GM12892 (cell line): ENCODE measurements at regions not wholly inside any gene's neighbourhood (a gene's known extent, or its start where the extent isn't known, plus 50 kb on each side); places are given as distances from the start of the nearest gene placed in this dataset.
A peak's percentile ranks its signal among the peaks of the same experiment; 100 is the strongest.
"Not testable (repeated sequence)": the region's sequence is repeated elsewhere in the genome, so short reads cannot be mapped to it uniquely, and the experiment has no call there.

Source experiments
- DNase-seq: peaks from one replicate; pipeline ENCODE4 v3.0.0; 2011; ENCODE audit not compliant: insufficient read length
- FAIRE-seq: peaks from 2 replicates; lab custom pipeline; 2011; peaks lifted over from hg19 to GRCh38; lab: Jason Lieb, UNC
- POLR2A ChIP-seq: IDR thresholded peaks from 2 replicates; pipeline ENCODE4 v1.6.1; 2011; ENCODE audit warnings: low read depth, low read length, control low read depth
- POLR2AphosphoS5 ChIP-seq: IDR thresholded peaks from 2 replicates; pipeline ENCODE4 v1.6.1; 2011; ENCODE audit warnings: low read depth, low read length, control low read depth
- TAF1 ChIP-seq: IDR thresholded peaks from 2 replicates; pipeline ENCODE4 v1.6.1; 2011; ENCODE audit warnings: low read depth, mild to moderate bottlenecking, control low read depth, low read length, borderline replicate concordance

DNA sequence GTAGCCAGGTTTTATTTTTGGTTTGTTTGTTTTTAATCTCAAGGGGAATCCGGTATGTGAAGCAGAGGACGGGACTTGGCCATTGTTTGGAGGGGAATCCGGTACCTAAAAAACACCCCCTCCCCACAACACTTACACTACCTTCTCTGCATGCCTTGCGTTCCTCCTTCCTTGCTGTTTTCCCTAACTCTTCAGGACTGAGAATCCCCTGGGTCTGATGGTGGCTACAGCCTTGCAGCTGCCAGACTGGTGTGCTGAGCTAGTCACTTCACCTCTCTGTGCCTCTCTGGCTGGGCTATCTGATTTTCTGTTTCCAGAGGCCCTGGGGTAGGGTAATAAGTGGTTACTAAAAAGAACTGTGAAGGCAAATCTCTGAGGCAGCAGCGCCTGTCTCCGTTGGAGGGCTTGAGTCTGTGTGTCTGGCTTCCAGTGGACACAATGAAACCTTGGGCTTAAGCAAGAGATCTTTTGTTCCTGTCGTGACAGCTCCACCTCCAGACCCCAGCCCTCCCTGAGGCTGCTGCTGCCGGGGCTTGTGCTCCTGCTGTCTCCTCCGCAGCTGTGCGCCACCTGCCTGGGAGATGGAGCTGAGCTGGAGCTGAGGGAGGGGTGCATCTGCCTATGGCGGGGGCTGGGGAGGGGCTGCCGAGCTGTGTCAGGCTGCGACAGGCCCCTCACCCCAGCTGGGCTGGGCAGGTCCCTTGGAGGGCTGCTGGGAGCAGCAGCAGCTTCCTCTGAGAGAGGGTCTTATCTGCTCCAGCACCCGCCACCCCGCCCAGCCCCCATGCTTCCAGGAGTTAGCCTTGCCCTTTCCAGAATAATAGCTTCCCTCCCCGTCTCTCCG is 65.8 kb upstream of the CCDC167 start:
- no peak for TF ChIP-seq TAF1
- no peak; the same call in 1 of the 2 replicates for TF ChIP-seq POLR2A
- no peak for TF ChIP-seq POLR2AphosphoS5
- no peak for DNase-seq
- FAIRE-seq, result peak; percentile 38

DNA sequence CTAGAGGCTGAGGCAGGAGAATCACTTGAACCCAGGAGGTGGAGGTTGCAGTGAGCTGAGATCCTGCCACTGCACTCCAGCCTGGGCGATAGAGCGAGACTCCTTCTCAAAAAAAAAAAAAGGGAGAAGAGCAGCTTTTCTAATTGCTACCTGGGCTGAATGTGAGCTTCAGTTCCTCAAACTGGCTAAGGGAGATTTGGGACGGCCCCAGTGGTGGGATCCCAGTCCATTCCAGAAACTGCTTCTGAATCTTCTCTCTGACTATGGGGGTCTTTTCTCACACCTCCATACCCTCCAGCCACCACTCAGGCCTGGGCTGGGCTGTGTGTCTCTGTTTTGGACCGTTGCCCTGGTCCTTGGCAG is 63.2 kb upstream of the CCDC167 start:
- DNase-seq, result not testable (repeated sequence)
- FAIRE-seq, result peak; percentile 93

DNA sequence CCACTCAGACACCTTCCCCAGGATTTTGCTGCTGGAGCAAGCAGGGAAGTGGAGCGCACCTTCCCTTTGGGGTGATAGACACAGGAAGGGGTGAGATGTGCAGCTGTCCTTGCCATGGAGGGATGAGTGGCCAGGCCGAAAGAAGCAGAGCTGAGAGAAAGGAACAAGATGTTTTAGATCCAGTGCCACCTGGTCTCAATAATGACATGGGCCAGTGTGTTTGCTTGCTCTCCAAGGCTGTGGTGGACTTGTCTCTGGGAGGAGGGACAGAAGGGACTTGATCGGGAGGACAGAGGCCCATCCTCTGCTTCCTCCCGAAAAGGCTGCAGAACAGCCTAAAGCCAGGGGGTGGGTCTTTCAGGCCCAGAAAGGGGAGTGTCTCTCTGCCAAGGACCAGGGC is 61.7 kb upstream of the CCDC167 start:
- DNase-seq, result no peak
- peak; percentile 90 for FAIRE-seq
- no peak; the same call in 1 of the 2 replicates for TF ChIP-seq POLR2A
- TF ChIP-seq TAF1, result no peak
- TF ChIP-seq POLR2AphosphoS5, result peak; percentile 23; the same call in 1 of the 2 replicates

DNA sequence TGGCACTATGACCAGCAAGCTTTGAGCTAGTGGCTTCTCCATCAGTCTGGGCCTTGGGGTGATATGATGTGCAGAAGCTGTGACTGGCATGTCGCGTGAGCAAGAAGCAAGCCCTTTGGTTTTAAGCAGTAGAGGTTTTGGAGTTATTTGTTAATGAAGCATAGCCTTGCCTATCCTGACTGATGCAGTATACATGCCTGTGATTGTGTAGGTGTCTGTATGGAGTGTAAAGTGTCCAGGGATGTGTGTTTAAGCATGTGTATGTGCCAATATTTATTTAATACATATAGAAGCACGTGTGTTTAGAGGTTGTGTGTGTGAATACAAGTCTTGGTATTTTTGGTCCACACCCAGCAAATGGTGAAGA is 61.0 kb upstream of the CCDC167 start:
- TF ChIP-seq POLR2AphosphoS5 (no peak), TAF1 (no peak), POLR2A (no peak)
- FAIRE-seq (no peak), DNase-seq (no peak)

DNA sequence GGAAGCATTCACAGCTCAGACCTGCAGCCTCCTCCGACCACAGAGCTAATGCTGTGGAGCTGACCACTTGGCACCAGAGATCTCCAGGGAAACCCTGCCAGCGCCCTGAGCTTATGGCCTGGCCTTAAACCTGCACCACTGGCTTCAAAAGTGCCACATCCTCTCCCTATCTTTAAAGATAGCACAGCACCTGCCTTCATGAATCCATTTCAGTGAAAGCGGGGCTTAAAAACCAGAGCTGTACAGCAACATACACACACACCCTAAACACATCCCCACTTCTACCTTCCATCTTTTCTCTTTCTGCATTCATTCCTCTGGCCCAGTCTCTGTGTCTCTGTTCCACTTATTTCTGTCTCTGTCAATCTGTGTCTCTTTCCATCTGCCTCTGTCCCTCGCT is 59.8 kb upstream of the CCDC167 start:
- TF ChIP-seq POLR2A (no peak), POLR2AphosphoS5 (no peak), TAF1 (no peak)
- FAIRE-seq (no peak), DNase-seq (no peak)

DNA sequence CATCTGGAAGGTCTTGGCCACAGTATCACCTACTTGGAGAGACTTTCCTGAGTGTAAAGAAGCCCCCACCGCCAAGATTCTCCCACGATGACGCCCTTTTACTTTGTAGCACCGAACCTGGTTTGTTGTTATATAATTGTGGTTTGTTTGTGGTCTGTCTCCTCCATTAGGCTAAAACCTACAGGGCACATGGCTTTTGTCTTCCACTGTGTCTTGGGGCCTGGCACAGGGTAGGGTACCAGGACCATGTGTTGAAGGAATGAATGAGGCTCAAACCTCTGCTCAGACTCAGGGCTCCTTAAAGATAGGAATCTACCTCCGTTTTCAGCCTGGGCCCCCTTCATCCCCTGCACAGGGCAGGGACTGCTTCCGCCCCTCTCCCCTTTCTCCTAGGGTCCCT is 59.4 kb upstream of the CCDC167 start:
- FAIRE-seq, result peak; percentile 57
- TF ChIP-seq POLR2A (no peak), TAF1 (no peak), POLR2AphosphoS5 (no peak)
- no peak for DNase-seq

DNA sequence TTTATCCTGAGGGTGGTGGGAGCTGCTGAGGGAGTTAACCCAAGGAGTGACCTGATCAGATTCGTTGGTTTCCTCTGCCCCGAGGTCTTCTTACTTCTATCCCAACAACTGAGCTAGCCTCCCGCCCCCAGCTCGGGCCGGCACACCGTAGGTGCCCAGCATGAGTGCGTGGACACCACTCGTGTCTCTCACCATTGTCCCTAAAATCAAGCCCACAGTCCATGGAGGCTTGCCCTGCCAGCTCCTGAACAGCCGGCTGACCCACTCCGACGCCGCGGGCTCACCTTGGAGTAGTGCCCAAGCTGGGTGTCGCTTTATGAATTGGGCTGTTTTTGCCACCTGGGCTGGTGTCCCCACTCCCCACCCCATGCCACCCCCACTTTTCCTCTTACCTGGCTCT is 59.0 kb upstream of the CCDC167 start:
- no peak for DNase-seq
- TF ChIP-seq POLR2A (no peak; the same call in 1 of the 2 replicates), TAF1 (no peak), POLR2AphosphoS5 (no peak)
- no peak for FAIRE-seq

DNA sequence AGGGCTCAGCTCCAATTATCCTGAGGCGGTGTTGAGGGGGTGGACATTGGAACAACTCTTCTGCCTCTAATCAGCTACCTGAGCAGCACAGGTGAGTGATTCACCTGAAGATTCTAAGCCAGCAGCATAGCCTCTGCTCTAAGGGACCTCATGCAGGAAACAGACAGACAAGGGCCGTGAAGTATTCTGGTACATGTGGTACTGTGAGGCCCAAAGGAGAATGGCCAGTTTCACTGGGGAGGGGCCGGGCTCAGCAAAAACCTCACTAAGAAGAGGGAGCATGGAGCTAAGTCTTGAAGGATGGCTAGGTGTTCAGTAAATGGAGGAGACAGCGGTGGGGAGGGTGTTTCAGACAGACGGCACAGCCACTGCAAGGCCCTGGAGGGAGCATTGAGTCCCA is 58.5 kb upstream of the CCDC167 start:
- no peak for TF ChIP-seq POLR2A
- DNase-seq (no peak), FAIRE-seq (no peak)

DNA sequence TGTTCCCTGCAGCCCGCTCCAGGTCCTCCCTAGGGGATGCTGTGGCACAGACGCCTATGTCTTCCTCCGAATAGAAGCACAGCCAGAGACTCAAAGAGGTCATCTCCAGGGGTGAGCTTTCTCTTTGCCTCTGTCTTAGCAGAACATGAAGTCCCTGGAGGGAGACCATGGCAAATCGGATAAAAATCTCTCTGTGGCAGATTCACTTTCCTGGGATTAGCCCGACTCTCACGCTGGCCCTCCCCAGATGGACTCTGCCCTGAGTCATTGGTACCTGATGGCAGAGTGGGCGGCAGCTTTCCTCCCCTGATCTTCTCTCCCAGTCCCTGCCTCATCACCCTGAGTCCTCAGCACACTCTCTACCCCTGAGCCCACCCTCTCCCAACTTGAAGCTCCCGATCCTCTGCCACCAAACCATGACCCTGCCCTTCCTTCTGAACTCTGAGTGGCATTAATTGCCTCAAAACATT is 58.0 kb upstream of the CCDC167 start:
- DNase-seq, result no peak

DNA sequence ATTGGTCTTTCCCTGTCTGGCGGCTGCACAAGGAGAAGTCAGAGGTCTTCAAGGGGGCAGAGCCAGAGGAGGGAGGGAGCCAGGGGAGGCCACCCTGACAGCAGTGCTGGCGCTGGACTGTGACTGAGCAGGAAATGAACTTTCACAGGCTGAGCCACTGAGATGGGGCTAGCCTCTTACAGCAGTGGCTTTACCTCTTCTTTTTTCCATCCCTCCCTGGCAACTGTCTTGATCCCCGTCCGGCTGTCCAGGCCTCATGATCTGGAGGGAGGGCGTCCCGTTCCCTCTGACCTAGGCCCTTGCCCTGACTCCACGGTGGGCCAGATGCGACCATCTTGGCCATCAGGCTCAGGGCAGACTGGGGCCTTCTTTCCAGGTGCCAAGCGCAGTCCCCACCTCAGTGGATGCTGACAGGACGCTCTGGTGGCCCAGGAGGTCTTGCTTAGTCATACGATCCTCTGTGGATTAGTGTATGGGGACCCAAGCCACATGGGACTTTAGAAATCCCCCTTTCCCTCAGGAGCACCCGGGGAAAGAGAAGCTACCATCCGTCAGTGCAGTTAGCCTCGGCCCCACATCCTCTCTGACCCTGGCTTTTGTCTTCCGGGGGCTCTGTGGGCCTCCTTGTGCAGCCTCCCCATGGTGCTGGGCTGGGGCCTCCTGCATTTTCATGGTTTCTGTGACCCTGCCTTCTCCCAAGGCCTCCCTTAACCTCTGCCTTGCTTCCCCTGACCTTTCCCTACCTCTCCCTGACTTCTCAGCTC is 57.4 kb upstream of the CCDC167 start:
- DNase-seq (no peak), FAIRE-seq (peak; percentile 97)
- TF ChIP-seq POLR2AphosphoS5 (peak; percentile 76), POLR2A (peak; percentile 57), TAF1 (peak; percentile 10; the same call in 1 of the 2 replicates)

More for the DNA sequence above, 58.0 kb upstream of the CCDC167 start:
- no peak for TF ChIP-seq TAF1
- TF ChIP-seq POLR2A, result no peak
- no peak for TF ChIP-seq POLR2AphosphoS5
- peak; percentile 63 for FAIRE-seq

DNA sequence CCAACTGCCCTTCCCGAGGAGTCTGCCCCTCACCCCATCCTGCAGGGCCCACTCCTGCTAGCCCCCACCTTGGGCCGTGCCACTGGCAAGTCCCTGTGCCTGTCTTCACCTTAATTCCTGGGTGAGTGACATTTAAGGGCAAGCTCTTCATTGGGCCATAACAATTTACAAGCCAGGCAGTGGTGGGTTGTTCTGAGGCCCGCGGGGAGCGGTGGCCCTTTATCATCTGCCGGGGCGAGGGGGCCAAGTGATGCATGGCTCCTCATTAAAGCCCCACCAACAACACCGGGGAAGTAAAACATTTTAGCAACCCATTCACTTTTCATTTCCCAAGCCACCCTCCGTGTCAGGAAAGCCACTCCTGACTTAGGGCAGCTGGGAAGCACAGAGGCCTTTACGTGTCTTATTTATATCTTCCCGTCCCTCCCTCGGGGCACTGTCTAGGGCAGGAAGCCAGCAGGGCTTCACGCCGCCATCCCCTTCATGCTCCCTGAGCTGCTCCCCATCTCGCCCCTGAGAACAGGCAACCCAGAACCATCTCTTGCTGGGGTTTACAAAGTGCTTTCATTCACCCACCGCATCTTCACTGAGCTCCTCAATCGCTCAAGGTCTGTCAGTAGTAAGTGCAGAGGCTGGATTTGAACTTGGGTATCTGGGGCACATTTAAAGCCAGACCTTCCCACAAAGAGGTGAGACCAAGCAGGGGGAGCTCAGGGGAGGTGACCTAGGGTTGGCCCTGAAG is 55.5 kb upstream of the CCDC167 start:
- DNase-seq (no peak), FAIRE-seq (peak; percentile 86)
- peak; percentile 89 for TF ChIP-seq POLR2AphosphoS5
- TF ChIP-seq TAF1, result 0 out of 2 replicates have a peak, but pooled peaks have one; percentile 29
- peak; percentile 76 for TF ChIP-seq POLR2A
